WI38 (cell line): ENCODE measurements at regions not wholly inside any gene's neighbourhood (a gene's known extent, or its start where the extent isn't known, plus 50 kb on each side); places are given as distances from the start of the nearest gene placed in this dataset.
"Not testable (repeated sequence)": the region's sequence is repeated elsewhere in the genome, so short reads cannot be mapped to it uniquely, and the experiment has no call there.

ENCODE experiments used
- H3K4me3 ChIP-seq: 2 replicates; pipeline ENCODE4 v1.5.1; 2011; ENCODE audit warnings: low read depth, mild to moderate bottlenecking, control low read depth, low read length
- TF ChIP-seq, protein P1 (sequence below): IDR thresholded peaks from 2 replicates; pipeline ENCODE4 v1.5.1; 2012; ENCODE audit warnings: low read depth, mild to moderate bottlenecking, control low read depth, low read length

DNA sequence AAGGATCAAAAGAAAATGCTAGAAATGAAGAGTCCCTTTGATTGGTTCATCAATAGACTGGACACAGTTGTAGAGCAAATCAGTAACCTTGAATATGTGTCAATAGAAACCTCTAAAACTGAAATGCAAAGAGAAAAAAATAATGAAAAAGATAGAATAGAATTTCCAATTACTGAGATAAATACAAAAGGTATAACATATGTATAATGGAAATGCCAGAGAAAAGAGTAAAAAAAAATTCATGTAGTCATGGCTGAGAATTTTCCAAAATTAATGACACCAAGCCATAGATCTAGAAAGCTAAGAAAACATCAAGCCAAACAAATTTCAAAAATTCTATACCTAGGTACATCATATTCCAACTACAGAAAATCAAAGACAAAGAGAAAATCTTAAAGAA, 62.0 kb upstream of the HGF start:
- TF ChIP-seq, protein P1, sequence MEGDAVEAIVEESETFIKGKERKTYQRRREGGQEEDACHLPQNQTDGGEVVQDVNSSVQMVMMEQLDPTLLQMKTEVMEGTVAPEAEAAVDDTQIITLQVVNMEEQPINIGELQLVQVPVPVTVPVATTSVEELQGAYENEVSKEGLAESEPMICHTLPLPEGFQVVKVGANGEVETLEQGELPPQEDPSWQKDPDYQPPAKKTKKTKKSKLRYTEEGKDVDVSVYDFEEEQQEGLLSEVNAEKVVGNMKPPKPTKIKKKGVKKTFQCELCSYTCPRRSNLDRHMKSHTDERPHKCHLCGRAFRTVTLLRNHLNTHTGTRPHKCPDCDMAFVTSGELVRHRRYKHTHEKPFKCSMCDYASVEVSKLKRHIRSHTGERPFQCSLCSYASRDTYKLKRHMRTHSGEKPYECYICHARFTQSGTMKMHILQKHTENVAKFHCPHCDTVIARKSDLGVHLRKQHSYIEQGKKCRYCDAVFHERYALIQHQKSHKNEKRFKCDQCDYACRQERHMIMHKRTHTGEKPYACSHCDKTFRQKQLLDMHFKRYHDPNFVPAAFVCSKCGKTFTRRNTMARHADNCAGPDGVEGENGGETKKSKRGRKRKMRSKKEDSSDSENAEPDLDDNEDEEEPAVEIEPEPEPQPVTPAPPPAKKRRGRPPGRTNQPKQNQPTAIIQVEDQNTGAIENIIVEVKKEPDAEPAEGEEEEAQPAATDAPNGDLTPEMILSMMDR = no peak

DNA sequence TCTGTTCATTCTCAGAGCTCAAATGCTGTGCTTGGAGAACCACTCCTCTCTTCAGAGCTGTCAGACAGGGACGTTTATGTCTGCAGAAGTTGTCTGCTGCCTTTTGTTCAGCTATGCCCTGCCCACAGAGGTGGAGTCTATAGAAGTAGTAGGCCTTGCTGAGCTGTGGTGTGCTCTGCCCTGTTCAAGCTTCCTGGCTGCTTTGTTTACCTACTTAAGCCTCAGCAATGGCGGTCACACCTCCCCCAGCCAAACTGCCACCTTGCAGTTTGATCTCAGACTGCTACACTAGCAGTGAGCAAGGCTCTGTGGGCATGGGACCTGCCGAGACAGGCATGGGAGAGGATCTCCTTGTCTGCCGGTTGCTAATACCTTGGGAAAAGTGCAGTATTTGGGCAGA, 59.7 kb upstream of the HGF start:
- H3K4me3 ChIP-seq = not testable (repeated sequence)

More for the DNA sequence above, 62.0 kb upstream of the HGF start:
- H3K4me3 ChIP-seq = no peak overlapping the region

DNA sequence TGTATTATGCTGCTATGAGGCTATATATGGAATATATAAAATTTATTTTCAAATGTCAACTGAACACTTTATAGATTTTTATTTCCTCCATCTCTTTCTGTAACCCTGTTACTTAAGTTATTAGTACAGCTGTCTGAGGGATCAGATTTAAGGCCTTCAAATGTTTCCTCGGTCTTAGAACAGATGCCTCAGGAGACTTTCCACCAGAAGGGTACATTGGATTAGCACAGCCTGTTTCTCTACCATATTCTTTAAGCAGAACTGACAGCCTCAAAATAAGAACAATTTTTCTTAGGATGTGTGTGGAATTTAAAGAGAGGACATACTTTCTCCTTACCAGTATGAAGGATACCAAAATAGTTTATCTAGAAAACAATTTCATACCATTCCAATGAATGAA, 53.0 kb upstream of the HGF start:
- TF ChIP-seq, protein P1 = no peak
- H3K4me3 ChIP-seq = no peak overlapping the region

DNA sequence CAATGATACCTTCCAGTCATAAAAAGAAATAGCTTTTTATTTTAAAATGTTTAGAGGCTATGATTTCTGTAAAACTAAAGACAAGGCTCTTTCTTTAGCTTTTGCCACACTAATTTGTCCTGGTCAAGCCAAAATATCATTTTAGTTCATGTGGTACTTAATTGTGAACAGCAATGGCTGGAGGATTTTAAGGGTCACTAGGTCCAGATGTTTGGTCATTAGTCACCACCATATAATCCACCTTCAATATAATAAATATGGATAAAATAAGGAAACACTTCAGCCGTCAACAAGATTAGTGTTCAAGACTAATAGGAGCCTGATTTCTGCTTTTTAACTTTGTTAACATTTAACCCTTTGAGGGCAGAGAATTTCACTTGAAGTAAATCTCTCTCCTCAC, 50.0 kb upstream of the HGF start:
- TF ChIP-seq, protein P1 = no peak
- H3K4me3 ChIP-seq = no peak overlapping the region
